ENCODE measurements at regions not wholly inside any gene's neighbourhood (a gene's known extent, or its start where the extent isn't known, plus 50 kb on each side); places are given as distances from the start of the nearest gene placed in this dataset.
"Not testable (repeated sequence)": the region's sequence is repeated elsewhere in the genome, so short reads cannot be mapped to it uniquely, and the experiment has no call there.

GRCh38 chr6:9250852-9251251, 815.5 kb upstream of the SLC35B3 start:
- no peaks in the 10 kb centered on the region for H3K36me3 ChIP-seq (replicated peaks; ENCODE audit: control insufficient read depth, insufficient read depth, low read length)
- no peaks in the 10 kb centered on the region for H3K27me3 ChIP-seq (ENCODE audit: control insufficient read depth, insufficient read depth, low read length)
- H3K4me3 ChIP-seq (ENCODE audit: insufficient read depth, low read depth, low read length) = no peak overlapping the region
- DNase-seq = peak; percentile 35

GRCh38 chr6:9248133-9248532, 812.8 kb upstream of the SLC35B3 start:
- no peak overlapping the region for H3K4me3 ChIP-seq (ENCODE audit: insufficient read depth, low read depth, low read length)
- no peak for DNase-seq

GRCh38 chr6:9240861-9241260, 805.5 kb upstream of the SLC35B3 start:
- Histone ChIP-seq H3K27me3 (ENCODE audit: control insufficient read depth, insufficient read depth, low read length) (no peaks in the 10 kb centered on the region), H3K36me3 (replicated peaks; ENCODE audit: control insufficient read depth, insufficient read depth, low read length) (no peaks in the 10 kb centered on the region), H3K4me3 (ENCODE audit: insufficient read depth, low read depth, low read length) (no peak overlapping the region)
- no peak for DNase-seq

More at GRCh38 chr6:9248133-9248532, 812.8 kb upstream of the SLC35B3 start:
- Histone ChIP-seq H3K36me3 (replicated peaks; ENCODE audit: control insufficient read depth, insufficient read depth, low read length) (no peaks in the 10 kb centered on the region), H3K27me3 (ENCODE audit: control insufficient read depth, insufficient read depth, low read length) (no peaks in the 10 kb centered on the region)

GRCh38 chr6:9236443-9236842, 801.1 kb upstream of the SLC35B3 start:
- Histone ChIP-seq H3K4me3 (ENCODE audit: insufficient read depth, low read depth, low read length) (no peak overlapping the region), H3K36me3 (replicated peaks; ENCODE audit: control insufficient read depth, insufficient read depth, low read length) (no peaks in the 10 kb centered on the region), H3K27me3 (ENCODE audit: control insufficient read depth, insufficient read depth, low read length) (no peaks in the 10 kb centered on the region)
- no peak for DNase-seq

- no peak overlapping the region for H3K4me3 ChIP-seq (ENCODE audit: insufficient read depth, low read depth, low read length)
- no peaks in the 10 kb centered on the region for H3K36me3 ChIP-seq (replicated peaks; ENCODE audit: control insufficient read depth, insufficient read depth, low read length)
- DNase-seq = no peak
- H3K27me3 ChIP-seq (ENCODE audit: control insufficient read depth, insufficient read depth, low read length) = no peaks in the 10 kb centered on the region
Observed at GRCh38 chr6:9233686-9234085, 798.3 kb upstream of the SLC35B3 start.

GRCh38 chr6:9233226-9233625, 797.9 kb upstream of the SLC35B3 start:
- Histone ChIP-seq H3K27me3 (ENCODE audit: control insufficient read depth, insufficient read depth, low read length) (no peaks in the 10 kb centered on the region), H3K36me3 (replicated peaks; ENCODE audit: control insufficient read depth, insufficient read depth, low read length) (no peaks in the 10 kb centered on the region), H3K4me3 (ENCODE audit: insufficient read depth, low read depth, low read length) (no peak overlapping the region)
- DNase-seq = no peak

- H3K4me3 ChIP-seq (ENCODE audit: insufficient read depth, low read depth, low read length) = no peak overlapping the region
- H3K36me3 ChIP-seq (replicated peaks; ENCODE audit: control insufficient read depth, insufficient read depth, low read length) = no peaks in the 10 kb centered on the region
- H3K27me3 ChIP-seq (ENCODE audit: control insufficient read depth, insufficient read depth, low read length) = no peaks in the 10 kb centered on the region
- DNase-seq = no peak
Observed at GRCh38 chr6:9225441-9225871, 790.1 kb upstream of the SLC35B3 start.

GRCh38 chr6:9224539-9224938, 789.2 kb upstream of the SLC35B3 start:
- DNase-seq = no peak
- Histone ChIP-seq H3K4me3 (ENCODE audit: insufficient read depth, low read depth, low read length) (no peak overlapping the region), H3K36me3 (replicated peaks; ENCODE audit: control insufficient read depth, insufficient read depth, low read length) (no peaks in the 10 kb centered on the region), H3K27me3 (ENCODE audit: control insufficient read depth, insufficient read depth, low read length) (no peaks in the 10 kb centered on the region)

GRCh38 chr6:9213717-9214116, 778.4 kb upstream of the SLC35B3 start:
- H3K4me3 ChIP-seq (ENCODE audit: insufficient read depth, low read depth, low read length); H3K27me3 ChIP-seq (ENCODE audit: control insufficient read depth, insufficient read depth, low read length); DNase-seq; H3K36me3 ChIP-seq (replicated peaks; ENCODE audit: control insufficient read depth, insufficient read depth, low read length): not testable (repeated sequence)

GRCh38 chr6:9208966-9209365, 773.6 kb upstream of the SLC35B3 start:
- DNase-seq = no peak
- H3K27me3 ChIP-seq (ENCODE audit: control insufficient read depth, insufficient read depth, low read length) = no peaks in the 10 kb centered on the region
- H3K36me3 ChIP-seq (replicated peaks; ENCODE audit: control insufficient read depth, insufficient read depth, low read length) = no peaks in the 10 kb centered on the region
- H3K4me3 ChIP-seq (ENCODE audit: insufficient read depth, low read depth, low read length) = no peak overlapping the region

GRCh38 chr6:9205645-9206044, 770.3 kb upstream of the SLC35B3 start:
- Histone ChIP-seq H3K36me3 (replicated peaks; ENCODE audit: control insufficient read depth, insufficient read depth, low read length) (no peaks in the 10 kb centered on the region), H3K4me3 (ENCODE audit: insufficient read depth, low read depth, low read length) (no peak overlapping the region), H3K27me3 (ENCODE audit: control insufficient read depth, insufficient read depth, low read length) (no peaks in the 10 kb centered on the region)
- no peak for DNase-seq

GRCh38 chr6:9204171-9204570, 768.8 kb upstream of the SLC35B3 start:
- no peak for DNase-seq
- H3K27me3 ChIP-seq (ENCODE audit: control insufficient read depth, insufficient read depth, low read length) = no peaks in the 10 kb centered on the region
- H3K36me3 ChIP-seq (replicated peaks; ENCODE audit: control insufficient read depth, insufficient read depth, low read length) = no peaks in the 10 kb centered on the region
- no peak overlapping the region for H3K4me3 ChIP-seq (ENCODE audit: insufficient read depth, low read depth, low read length)

- peak; percentile 4 for DNase-seq
- Histone ChIP-seq H3K36me3 (replicated peaks; ENCODE audit: control insufficient read depth, insufficient read depth, low read length) (no peaks in the 10 kb centered on the region), H3K27me3 (ENCODE audit: control insufficient read depth, insufficient read depth, low read length) (no peaks in the 10 kb centered on the region)
Observed at GRCh38 chr6:9200712-9201111, 765.4 kb upstream of the SLC35B3 start.

GRCh38 chr6:9197726-9198125, 762.4 kb upstream of the SLC35B3 start:
- Histone ChIP-seq H3K27me3 (ENCODE audit: control insufficient read depth, insufficient read depth, low read length) (no peaks in the 10 kb centered on the region), H3K36me3 (replicated peaks; ENCODE audit: control insufficient read depth, insufficient read depth, low read length) (no peaks in the 10 kb centered on the region), H3K4me3 (ENCODE audit: insufficient read depth, low read depth, low read length) (no peak overlapping the region)
- DNase-seq = no peak

More at GRCh38 chr6:9200712-9201111, 765.4 kb upstream of the SLC35B3 start:
- H3K4me3 ChIP-seq (ENCODE audit: insufficient read depth, low read depth, low read length) = no peak overlapping the region

GRCh38 chr6:9195322-9195721, 760.0 kb upstream of the SLC35B3 start:
- no peak overlapping the region for H3K4me3 ChIP-seq (ENCODE audit: insufficient read depth, low read depth, low read length)
- no peaks in the 10 kb centered on the region for H3K27me3 ChIP-seq (ENCODE audit: control insufficient read depth, insufficient read depth, low read length)
- no peak for DNase-seq
- H3K36me3 ChIP-seq (replicated peaks; ENCODE audit: control insufficient read depth, insufficient read depth, low read length) = no peaks in the 10 kb centered on the region

- no peak for DNase-seq
- H3K27me3 ChIP-seq (ENCODE audit: control insufficient read depth, insufficient read depth, low read length) = no peaks in the 10 kb centered on the region
- H3K36me3 ChIP-seq (replicated peaks; ENCODE audit: control insufficient read depth, insufficient read depth, low read length) = no peaks in the 10 kb centered on the region
- H3K4me3 ChIP-seq (ENCODE audit: insufficient read depth, low read depth, low read length) = no peak overlapping the region
Observed at GRCh38 chr6:9192405-9192909, 757.1 kb upstream of the SLC35B3 start.

All from H7 (cell line).